HEK293 (cell line): ENCODE measurements at regions not wholly inside any gene's neighbourhood (a gene's known extent, or its start where the extent isn't known, plus 50 kb on each side); places are given as distances from the start of the nearest gene placed in this dataset.

Source experiments
- GLI2 ChIP-seq: fragments of 450-650 bp; formaldehyde crosslinking; IDR thresholded peaks from 2 replicates; pipeline ENCODE4; 2017; ENCODE audit warnings: missing biosample characterization, missing genetic modification characterization, low read depth, borderline replicate concordance
- KLF16 ChIP-seq: fragments of 450-650 bp; formaldehyde crosslinking; IDR thresholded peaks from 2 replicates; pipeline ENCODE4 v1.5.1; 2017; ENCODE audit warnings: missing biosample characterization, missing genetic modification characterization
- TRIM28 ChIP-seq: IDR thresholded peaks from 2 replicates; pipeline ENCODE4 v1.6.1; 2011; ENCODE audit warnings: low read length, control low read depth, borderline replicate concordance
- YY1 ChIP-seq: fragments of 450-650 bp; formaldehyde crosslinking; IDR thresholded peaks from 2 replicates; pipeline ENCODE4 v1.5.1; 2018; ENCODE audit warnings: missing biosample characterization, missing genetic modification characterization
- ZBTB21 ChIP-seq: fragments of 450-650 bp; formaldehyde crosslinking; IDR thresholded peaks from 2 replicates; pipeline ENCODE4 v1.5.1; 2017; ENCODE audit warnings: missing biosample characterization, missing genetic modification characterization
- ZBTB48 ChIP-seq: fragments of 450-650 bp; formaldehyde crosslinking; IDR thresholded peaks from 2 replicates; pipeline ENCODE4 v1.5.1; 2016; ENCODE audit warnings: missing biosample characterization, missing genetic modification characterization
- ZNF121 ChIP-seq: fragments of 450-650 bp; formaldehyde crosslinking; IDR thresholded peaks from 2 replicates; pipeline ENCODE4 v1.5.1; 2016; ENCODE audit warnings: missing biosample characterization, missing genetic modification characterization
- ZNF221 ChIP-seq: fragments of 450-650 bp; formaldehyde crosslinking; IDR thresholded peaks from 2 replicates; pipeline ENCODE4 v1.5.1; 2017; ENCODE audit warnings: missing biosample characterization, missing genetic modification characterization, borderline replicate concordance
- ZNF24 ChIP-seq: fragments of 450-650 bp; formaldehyde crosslinking; IDR thresholded peaks from 2 replicates; pipeline ENCODE4 v1.5.1; 2016; ENCODE audit warnings: missing biosample characterization, missing genetic modification characterization
- ZNF324 ChIP-seq: fragments of 450-650 bp; formaldehyde crosslinking; IDR thresholded peaks from 2 replicates; pipeline ENCODE4 v1.5.1; 2016; ENCODE audit warnings: missing biosample characterization, missing genetic modification characterization
- ZNF626 ChIP-seq: fragments of 450-650 bp; sonication (Bioruptor Pico); formaldehyde crosslinking; IDR thresholded peaks from 2 replicates; pipeline ENCODE4 v1.5.1; 2018; ENCODE audit warnings: missing biosample characterization, missing genetic modification characterization, inconsistent platforms
- TF ChIP-seq, protein P1 (sequence below): fragments of 450-650 bp; formaldehyde crosslinking; IDR thresholded peaks from 2 replicates; pipeline ENCODE4 v1.5.1; 2016; ENCODE audit warnings: missing biosample characterization, missing genetic modification characterization
- TF ChIP-seq, protein P2 (sequence below): fragments of 450-650 bp; formaldehyde crosslinking; IDR thresholded peaks from 2 replicates; pipeline ENCODE4 v1.5.1; 2016; ENCODE audit warnings: missing biosample characterization, missing genetic modification characterization
- TF ChIP-seq, protein P3 (sequence below): fragments of 450-650 bp; formaldehyde crosslinking; IDR thresholded peaks from 2 replicates; pipeline ENCODE4 v1.5.1; 2017; ENCODE audit warnings: missing biosample characterization, missing genetic modification characterization

DNA sequence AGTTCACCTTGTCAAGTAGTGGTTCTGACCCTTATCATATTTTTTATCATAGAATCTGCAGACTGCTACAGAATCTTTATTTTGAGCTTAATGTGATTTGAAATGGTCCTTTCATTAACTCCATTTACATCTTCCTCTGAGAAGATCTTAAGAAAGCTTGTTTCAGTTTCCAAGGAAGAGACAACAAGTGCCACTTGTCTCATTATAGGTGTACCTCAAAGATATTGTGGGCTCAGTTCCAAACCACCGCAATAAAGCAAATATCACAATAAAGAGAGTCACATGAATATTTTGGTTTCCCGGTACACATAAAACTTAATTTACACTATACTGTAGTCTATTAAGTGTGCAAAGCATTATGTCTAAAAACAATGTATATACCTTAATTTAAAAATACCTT, 66.4 kb upstream of the ATXN1 start:
- TF ChIP-seq ZNF121 (tag by site-specific recombination) (no peak), ZNF24 (tag by site-specific recombination) (no peak), GLI2 (tag by site-specific recombination) (no peak), KLF16 (tag by site-specific recombination) (no peak), TRIM28 (no peak), ZNF324 (tag by site-specific recombination) (no peak), YY1 (tag by site-specific recombination) (no peak), ZNF626 (no peak), ZBTB48 (tag by site-specific recombination) (no peak), ZBTB21 (tag by site-specific recombination) (no peak), ZNF221 (no peak)
- TF ChIP-seq, protein P1, sequence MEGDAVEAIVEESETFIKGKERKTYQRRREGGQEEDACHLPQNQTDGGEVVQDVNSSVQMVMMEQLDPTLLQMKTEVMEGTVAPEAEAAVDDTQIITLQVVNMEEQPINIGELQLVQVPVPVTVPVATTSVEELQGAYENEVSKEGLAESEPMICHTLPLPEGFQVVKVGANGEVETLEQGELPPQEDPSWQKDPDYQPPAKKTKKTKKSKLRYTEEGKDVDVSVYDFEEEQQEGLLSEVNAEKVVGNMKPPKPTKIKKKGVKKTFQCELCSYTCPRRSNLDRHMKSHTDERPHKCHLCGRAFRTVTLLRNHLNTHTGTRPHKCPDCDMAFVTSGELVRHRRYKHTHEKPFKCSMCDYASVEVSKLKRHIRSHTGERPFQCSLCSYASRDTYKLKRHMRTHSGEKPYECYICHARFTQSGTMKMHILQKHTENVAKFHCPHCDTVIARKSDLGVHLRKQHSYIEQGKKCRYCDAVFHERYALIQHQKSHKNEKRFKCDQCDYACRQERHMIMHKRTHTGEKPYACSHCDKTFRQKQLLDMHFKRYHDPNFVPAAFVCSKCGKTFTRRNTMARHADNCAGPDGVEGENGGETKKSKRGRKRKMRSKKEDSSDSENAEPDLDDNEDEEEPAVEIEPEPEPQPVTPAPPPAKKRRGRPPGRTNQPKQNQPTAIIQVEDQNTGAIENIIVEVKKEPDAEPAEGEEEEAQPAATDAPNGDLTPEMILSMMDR (tag by site-specific recombination), result no peak
- TF ChIP-seq, protein P2, sequence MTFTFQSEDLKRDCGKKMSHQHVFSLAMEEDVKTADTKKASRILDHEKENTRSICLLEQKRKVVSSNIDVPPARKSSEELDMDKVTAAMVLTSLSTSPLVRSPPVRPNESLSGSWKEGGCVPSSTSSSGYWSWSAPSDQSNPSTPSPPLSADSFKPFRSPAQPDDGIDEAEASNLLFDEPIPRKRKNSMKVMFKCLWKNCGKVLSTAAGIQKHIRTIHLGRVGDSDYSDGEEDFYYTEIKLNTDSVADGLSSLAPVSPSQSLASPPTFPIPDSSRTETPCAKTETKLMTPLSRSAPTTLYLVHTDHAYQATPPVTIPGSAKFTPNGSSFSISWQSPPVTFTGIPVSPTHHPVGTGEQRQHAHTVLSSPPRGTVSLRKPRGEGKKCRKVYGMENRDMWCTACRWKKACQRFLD (tag by site-specific recombination), result no peak
- TF ChIP-seq, protein P3, sequence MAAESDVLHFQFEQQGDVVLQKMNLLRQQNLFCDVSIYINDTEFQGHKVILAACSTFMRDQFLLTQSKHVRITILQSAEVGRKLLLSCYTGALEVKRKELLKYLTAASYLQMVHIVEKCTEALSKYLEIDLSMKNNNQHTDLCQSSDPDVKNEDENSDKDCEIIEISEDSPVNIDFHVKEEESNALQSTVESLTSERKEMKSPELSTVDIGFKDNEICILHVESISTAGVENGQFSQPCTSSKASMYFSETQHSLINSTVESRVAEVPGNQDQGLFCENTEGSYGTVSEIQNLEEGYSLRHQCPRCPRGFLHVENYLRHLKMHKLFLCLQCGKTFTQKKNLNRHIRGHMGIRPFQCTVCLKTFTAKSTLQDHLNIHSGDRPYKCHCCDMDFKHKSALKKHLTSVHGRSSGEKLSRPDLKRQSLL (tag by site-specific recombination), result no peak
